GM20000 (cell line): ENCODE measurements at regions not wholly inside any gene's neighbourhood (a gene's known extent, or its start where the extent isn't known, plus 50 kb on each side); places are given as distances from the start of the nearest gene placed in this dataset.

Experiments
- DNase-seq: peaks from one replicate; pipeline ENCODE4 v3.0.0; 2012; ENCODE audit warnings: low spot score
- TF ChIP-seq, protein P1 (sequence below): IDR thresholded peaks from 2 replicates; pipeline ENCODE4 v1.5.1; 2012; ENCODE audit warnings: mild to moderate bottlenecking, control low read depth; ENCODE audit errors: extremely low read depth, missing control alignments

DNA sequence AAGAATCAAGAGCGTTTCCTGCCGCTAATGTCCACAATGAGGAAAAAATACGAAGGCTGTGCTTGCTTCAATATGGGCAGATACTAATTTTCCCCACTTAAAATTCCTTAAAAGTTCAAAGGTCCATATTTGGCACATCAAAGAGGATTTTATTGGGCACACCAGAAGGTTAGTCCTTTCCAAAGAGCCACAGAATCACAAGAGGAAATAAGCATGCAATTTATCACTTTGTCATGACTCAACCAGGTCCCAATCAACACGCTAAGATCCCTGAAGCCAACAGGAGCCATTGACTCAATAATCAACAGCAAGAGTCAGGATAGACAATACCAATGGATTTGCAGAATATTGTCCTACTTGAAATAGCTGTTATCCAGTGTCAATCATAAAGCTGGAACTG lies 80.6 kb downstream of the MAP1LC3B2 start:
- no peak for DNase-seq
- TF ChIP-seq, protein P1, sequence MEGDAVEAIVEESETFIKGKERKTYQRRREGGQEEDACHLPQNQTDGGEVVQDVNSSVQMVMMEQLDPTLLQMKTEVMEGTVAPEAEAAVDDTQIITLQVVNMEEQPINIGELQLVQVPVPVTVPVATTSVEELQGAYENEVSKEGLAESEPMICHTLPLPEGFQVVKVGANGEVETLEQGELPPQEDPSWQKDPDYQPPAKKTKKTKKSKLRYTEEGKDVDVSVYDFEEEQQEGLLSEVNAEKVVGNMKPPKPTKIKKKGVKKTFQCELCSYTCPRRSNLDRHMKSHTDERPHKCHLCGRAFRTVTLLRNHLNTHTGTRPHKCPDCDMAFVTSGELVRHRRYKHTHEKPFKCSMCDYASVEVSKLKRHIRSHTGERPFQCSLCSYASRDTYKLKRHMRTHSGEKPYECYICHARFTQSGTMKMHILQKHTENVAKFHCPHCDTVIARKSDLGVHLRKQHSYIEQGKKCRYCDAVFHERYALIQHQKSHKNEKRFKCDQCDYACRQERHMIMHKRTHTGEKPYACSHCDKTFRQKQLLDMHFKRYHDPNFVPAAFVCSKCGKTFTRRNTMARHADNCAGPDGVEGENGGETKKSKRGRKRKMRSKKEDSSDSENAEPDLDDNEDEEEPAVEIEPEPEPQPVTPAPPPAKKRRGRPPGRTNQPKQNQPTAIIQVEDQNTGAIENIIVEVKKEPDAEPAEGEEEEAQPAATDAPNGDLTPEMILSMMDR = no peak

DNA sequence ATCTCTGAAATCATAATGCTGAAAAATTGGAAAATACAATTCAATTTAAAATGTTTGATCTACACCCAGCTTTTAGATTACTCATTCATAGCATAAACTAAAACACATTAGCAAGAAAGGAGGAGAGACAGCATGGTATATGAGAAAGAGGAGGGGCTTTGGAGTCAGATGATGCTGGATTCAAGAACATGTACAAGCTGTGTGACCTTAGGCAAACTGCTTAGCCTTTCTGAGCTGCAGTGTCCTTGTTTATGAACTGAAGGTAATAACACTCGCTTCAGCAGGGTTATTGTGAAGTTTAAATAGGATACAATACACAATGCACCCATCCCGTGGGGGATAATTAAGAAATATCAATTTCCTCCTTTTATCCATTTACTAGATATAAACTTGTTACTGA lies 79.2 kb downstream of the MAP1LC3B2 start:
- no peak for DNase-seq
- TF ChIP-seq, protein P1 = no peak

DNA sequence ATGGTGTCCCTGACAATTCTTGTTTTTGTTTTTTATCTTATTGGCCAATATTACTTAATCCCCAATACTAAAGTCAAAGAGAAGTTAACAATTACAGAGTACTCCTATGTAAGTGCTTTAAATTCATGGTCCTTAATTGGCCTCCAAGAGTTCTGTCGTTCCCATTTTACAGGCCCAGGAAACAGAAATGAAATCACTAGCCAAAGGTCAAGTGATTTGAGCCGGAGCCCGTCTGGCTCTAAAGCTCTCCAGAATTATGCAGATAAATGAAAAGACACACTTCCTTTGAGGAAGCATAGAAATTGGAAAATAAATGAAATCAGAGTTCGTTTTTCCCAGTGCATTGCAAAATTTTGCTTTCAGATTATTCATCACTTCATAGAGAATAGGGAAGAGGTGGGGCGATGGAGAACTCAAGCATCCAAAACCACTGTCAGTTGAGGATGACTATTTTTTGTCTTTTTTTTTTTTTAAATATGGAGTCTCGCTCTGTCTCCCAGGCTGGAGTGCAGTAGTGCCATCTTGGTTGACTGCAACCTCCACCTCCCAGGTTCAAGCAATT lies 78.5 kb downstream of the MAP1LC3B2 start:
- DNase-seq = no peak
- TF ChIP-seq, protein P1 = no peak

DNA sequence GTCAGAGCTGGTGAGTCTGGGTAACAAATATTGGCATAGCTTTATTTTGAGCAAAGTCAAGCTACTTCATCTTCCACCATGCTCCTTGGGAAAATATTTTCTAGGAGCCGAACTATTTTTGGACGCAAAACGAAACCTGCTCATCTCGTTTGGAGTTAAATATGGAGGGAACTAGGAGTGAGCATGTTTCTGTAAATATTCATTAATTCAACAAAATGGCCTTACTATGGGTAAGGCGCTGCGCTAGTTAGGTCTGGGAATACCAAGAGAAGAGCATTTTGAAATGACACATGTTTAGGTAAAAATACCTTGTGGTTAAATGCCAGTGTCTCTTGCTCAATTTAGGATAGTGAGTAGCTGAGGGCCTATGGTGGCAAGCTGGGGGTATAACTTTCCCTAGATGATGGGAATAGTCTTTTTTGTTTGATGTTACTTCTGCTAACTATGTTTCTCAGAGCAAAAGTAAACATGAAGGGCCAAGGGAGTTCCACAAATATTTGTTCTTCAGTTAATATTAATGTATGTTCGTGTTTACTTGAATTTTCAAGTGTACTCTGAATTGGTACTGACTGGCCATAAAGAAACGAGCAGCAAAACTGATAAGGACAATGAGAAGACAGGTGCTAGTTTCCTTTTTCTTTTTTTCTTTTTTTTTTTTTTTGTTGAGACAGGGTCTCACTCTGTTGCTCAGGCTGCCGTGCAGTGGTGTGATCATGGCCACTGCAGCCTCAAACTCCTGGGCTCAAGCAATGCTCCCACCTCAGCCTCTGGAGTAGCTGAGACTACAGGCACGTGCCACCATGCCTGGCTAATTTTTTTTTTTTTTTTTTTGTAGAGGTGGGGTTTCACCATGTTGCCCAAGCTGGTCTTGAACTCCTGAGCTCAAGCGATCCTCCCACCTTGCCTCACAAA lies 77.7 kb downstream of the MAP1LC3B2 start:
- DNase-seq = no peak
- TF ChIP-seq, protein P1 = no peak

DNA sequence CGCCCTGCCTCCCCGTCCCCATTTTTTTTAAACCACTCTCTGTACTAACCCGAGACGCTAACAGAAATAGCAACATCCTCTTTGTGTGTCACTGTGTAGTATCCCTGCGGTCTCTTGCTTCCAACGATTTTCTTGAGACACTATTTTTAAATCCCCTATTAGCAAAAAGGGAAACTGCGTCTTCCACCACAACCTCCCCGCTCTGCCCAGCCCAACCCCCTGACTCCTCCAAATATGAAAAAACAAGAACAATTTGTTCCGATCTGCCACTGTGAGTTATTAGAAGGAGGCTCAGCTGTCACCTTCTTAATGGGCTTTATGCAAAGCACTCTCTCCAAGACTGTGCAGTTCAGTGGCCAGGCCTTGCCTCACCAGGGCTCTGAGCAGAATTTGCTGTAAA lies 76.3 kb downstream of the MAP1LC3B2 start:
- TF ChIP-seq, protein P1 = no peak
- peak; percentile 46 for DNase-seq

DNA sequence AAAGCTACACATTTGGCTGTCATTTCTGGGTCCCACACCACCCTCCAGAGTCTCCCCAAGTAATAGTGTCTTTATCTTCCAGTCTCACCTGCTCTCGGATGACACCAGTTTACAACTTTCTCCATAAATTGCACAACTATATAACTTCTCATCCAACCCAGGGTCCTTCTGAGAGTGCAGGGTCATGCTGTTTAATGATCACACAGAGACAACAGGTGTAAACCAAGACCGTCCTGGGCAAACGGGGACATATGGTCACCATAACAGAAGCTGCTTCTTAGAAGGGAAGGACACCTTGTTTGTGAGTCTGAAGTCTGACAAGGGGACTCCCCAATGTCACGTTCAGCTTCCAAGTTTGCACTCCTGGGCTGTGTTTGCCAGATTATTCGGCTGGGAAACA lies 74.3 kb downstream of the MAP1LC3B2 start:
- no peak for DNase-seq
- TF ChIP-seq, protein P1 = no peak

DNA sequence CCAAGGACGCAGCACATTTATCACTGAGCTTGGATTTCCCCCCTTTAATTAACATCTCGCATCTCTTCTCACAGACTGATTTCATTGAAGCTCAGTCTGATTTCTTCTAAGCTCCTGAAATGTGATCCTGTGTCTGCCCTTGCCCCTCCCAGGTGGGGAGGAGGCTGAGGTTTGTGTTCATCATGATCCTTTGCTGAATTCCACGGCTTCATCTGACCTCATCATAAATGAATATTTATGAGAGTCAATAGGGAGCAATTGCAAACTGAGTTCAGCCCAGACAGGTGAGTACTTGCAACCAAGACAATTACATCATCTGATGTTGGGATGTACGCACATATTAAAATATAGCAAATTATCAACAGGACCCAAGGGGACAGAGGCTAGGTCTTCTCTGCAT lies 72.4 kb downstream of the MAP1LC3B2 start:
- no peak for DNase-seq
- TF ChIP-seq, protein P1 = no peak
